MM.1S (cell line): ENCODE measurements at regions not wholly inside any gene's neighbourhood (a gene's known extent, or its start where the extent isn't known, plus 50 kb on each side); places are given as distances from the start of the nearest gene placed in this dataset.
A peak's percentile ranks its signal among the peaks of the same experiment; 100 is the strongest.
"Not testable (repeated sequence)": the region's sequence is repeated elsewhere in the genome, so short reads cannot be mapped to it uniquely, and the experiment has no call there.

ENCODE experiments used
- DNase-seq: peaks from one replicate; pipeline ENCODE4 v3.0.0-alpha.2; 2015
- H2AFZ ChIP-seq: fragments of 300-600 bp; sonication (generic); 2 replicates; pipeline ENCODE4 v1.6.0; 2016; ENCODE audit warnings: antibody characterized with exemption, low read length
- H3F3A ChIP-seq: fragments of 300-600 bp; sonication (generic); 2 replicates; pipeline ENCODE4 v1.6.1; 2016; ENCODE audit warnings: mild to moderate bottlenecking, antibody characterized with exemption, low read length, moderate library complexity, mixed read lengths; ENCODE audit not compliant: insufficient read depth
- H3K27ac ChIP-seq: fragments of 300-600 bp; sonication (generic); 2 replicates; pipeline ENCODE4 v1.5.1; 2016; ENCODE audit warnings: mild to moderate bottlenecking, low read length
- H3K27me3 ChIP-seq: fragments of 300-600 bp; sonication (generic); replicated peaks from 2 replicates; pipeline ENCODE4 v1.6.0; 2016; ENCODE audit warnings: low read length; ENCODE audit not compliant: insufficient read depth
- H3K36me3 ChIP-seq: fragments of 300-600 bp; sonication (generic); replicated peaks from 2 replicates; pipeline ENCODE4 v1.6.1; 2016; ENCODE audit warnings: mild to moderate bottlenecking, low read length, mixed read lengths; ENCODE audit not compliant: insufficient read depth
- H3K4me1 ChIP-seq: fragments of 300-600 bp; sonication (generic); 2 replicates; pipeline ENCODE4 v1.6.1; 2016; ENCODE audit warnings: low read length, mixed read lengths
- H3K4me2 ChIP-seq: fragments of 300-600 bp; sonication (generic); 2 replicates; pipeline ENCODE4 v1.6.0; 2016; ENCODE audit warnings: low read depth, low read length
- H3K4me3 ChIP-seq: fragments of 300-600 bp; sonication (generic); 2 replicates; pipeline ENCODE4 v1.5.1; 2016; ENCODE audit warnings: low read length, mixed read lengths
- H3K79me2 ChIP-seq: fragments of 300-600 bp; sonication (generic); 2 replicates; pipeline ENCODE4 v1.6.1; 2016; ENCODE audit warnings: mixed run types, low read length, mixed read lengths
- H3K9ac ChIP-seq: fragments of 300-600 bp; sonication (generic); 2 replicates; pipeline ENCODE4 v1.6.1; 2016; ENCODE audit warnings: low read length, mixed read lengths
- H3K9me2 ChIP-seq: fragments of 300-600 bp; sonication (generic); replicated peaks from 2 replicates; pipeline ENCODE4 v1.6.1; 2016; ENCODE audit warnings: mild to moderate bottlenecking, low read length, mixed read lengths; ENCODE audit not compliant: insufficient read depth
- H3K9me3 ChIP-seq: fragments of 300-600 bp; sonication (generic); replicated peaks from 2 replicates; pipeline ENCODE4 v1.6.1; 2016; ENCODE audit warnings: mild to moderate bottlenecking, low read length, mixed read lengths; ENCODE audit not compliant: insufficient read depth
- H4K20me1 ChIP-seq: fragments of 300-600 bp; sonication (generic); 2 replicates; pipeline ENCODE4 v1.6.1; 2016; ENCODE audit warnings: mild to moderate bottlenecking, low read length, moderate library complexity, mixed read lengths; ENCODE audit not compliant: insufficient read depth
- EZH2 ChIP-seq: fragments of 300-600 bp; sonication (generic); optimal IDR thresholded peaks from 2 replicates; pipeline ENCODE3; 2017; ENCODE audit warnings: low read depth, mild to moderate bottlenecking, antibody characterized with exemption, low read length, mixed read lengths
- EZH2phosphoT487 ChIP-seq: fragments of 300-600 bp; sonication (generic); IDR thresholded peaks from 2 replicates; pipeline ENCODE4 v1.6.1; 2018; ENCODE audit warnings: antibody characterized with exemption, low read length
- TF ChIP-seq, protein P1 (sequence below): fragments of 300-600 bp; sonication (generic); IDR thresholded peaks from 2 replicates; pipeline ENCODE4 v1.5.1; 2016; ENCODE audit warnings: antibody characterized with exemption, low read length, mixed read lengths

DNA sequence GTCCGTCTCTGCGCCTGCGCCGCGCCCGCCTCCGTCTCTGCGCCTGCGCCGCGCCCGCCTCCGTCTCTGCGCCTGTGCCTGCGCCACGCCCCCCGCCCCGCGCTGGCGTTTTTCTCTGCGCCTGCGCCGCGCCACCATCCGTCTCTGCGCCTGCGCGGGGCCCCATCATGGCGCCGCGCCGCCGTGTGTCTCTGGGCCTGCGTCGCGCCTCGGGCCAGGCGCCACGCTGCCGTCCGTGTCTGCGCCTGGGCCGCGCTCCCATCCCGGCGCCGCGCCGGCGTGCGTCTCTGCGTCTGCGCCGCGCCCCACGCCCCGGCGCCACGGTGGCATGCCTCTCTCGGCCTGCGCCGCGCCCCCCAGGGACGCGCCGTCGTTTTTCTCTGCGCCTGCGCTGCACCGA, 51.8 kb upstream of the DUX4 start:
- H3K79me2 ChIP-seq, result no peaks in the 10 kb centered on the region
- H3K27me3 ChIP-seq, result no peaks in the 10 kb centered on the region
- DNase-seq, result peak; percentile 3
- no peak overlapping the region for H3K4me3 ChIP-seq
- no peaks in the 10 kb centered on the region for H3K9me3 ChIP-seq
- no peaks in the 10 kb centered on the region for H3K36me3 ChIP-seq
- no peak overlapping the region for H3K4me2 ChIP-seq
- TF ChIP-seq, protein P1, sequence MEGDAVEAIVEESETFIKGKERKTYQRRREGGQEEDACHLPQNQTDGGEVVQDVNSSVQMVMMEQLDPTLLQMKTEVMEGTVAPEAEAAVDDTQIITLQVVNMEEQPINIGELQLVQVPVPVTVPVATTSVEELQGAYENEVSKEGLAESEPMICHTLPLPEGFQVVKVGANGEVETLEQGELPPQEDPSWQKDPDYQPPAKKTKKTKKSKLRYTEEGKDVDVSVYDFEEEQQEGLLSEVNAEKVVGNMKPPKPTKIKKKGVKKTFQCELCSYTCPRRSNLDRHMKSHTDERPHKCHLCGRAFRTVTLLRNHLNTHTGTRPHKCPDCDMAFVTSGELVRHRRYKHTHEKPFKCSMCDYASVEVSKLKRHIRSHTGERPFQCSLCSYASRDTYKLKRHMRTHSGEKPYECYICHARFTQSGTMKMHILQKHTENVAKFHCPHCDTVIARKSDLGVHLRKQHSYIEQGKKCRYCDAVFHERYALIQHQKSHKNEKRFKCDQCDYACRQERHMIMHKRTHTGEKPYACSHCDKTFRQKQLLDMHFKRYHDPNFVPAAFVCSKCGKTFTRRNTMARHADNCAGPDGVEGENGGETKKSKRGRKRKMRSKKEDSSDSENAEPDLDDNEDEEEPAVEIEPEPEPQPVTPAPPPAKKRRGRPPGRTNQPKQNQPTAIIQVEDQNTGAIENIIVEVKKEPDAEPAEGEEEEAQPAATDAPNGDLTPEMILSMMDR, result no peak
- TF ChIP-seq EZH2 (no peak), EZH2phosphoT487 (no peak)
- H3K9me2 ChIP-seq, result no peaks in the 10 kb centered on the region
- no peak overlapping the region for H3K27ac ChIP-seq
- H3K4me1 ChIP-seq, result no peaks in the 10 kb centered on the region
- no peaks in the 10 kb centered on the region for H3F3A ChIP-seq
- no peak overlapping the region for H2AFZ ChIP-seq
- H4K20me1 ChIP-seq, result no peaks in the 10 kb centered on the region
- no peak overlapping the region for H3K9ac ChIP-seq

- not testable (repeated sequence) for H3K27me3 ChIP-seq, H3K79me2 ChIP-seq, H3F3A ChIP-seq, H3K9ac ChIP-seq, H3K4me2 ChIP-seq, H3K27ac ChIP-seq, H3K4me1 ChIP-seq, H2AFZ ChIP-seq, H3K9me3 ChIP-seq, H3K9me2 ChIP-seq, H4K20me1 ChIP-seq, H3K4me3 ChIP-seq, H3K36me3 ChIP-seq
- DNase-seq, result peak; percentile 8
Measured at GRCh38 chr4:190122161-190123142, 51.1 kb upstream of the DUX4 start.
